Posterior vena cava (tissue), 2 donors: ENCODE measurements at regions not wholly inside any gene's neighbourhood (a gene's known extent, or its start where the extent isn't known, plus 50 kb on each side); places are given as distances from the start of the nearest gene placed in this dataset.

ENCODE experiments used
- DNase-seq: peaks from one replicate; pipeline ENCODE4 v3.0.0-alpha.2; 2020; ENCODE audit warnings: low spot score
- intact Hi-C, 2 donors: fragments of 100-400 bp; cut with DNase I; formaldehyde crosslinking; loops; one replicate each; pipeline versions ENCODE4 v1.14.1 to v1.14.2; 2022 to 2023
- donor health status: DM: yes; HTN: yes; CAD: no.
- donor health status: DM: yes; HTN: yes; CAD: no.

GRCh38 chr5:99945478-99946442 lies 589.4 kb upstream of the FAM174A start:
- no peak for DNase-seq
- intact Hi-C loops = no loop called here

DNA sequence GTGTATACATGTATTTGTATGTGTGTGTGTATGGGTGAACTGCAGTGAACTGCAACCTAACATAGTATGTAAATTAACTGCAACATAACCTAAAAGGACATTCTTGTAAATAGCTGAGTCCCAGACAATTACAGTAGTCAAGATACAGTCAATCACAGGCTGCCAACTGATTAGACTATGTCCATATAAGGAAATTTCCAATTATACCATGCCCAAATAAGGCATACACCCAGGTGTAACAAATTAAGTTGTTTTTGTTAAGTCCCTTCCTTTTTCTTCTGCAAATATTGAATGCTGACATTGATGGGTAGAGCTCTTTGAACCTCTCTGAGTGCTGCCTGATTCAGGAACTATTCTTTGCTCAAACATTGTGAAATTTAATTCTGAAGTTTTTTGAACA lies 594.6 kb upstream of the FAM174A start:
- DNase-seq = no peak
- intact Hi-C loops = no loop called here

GRCh38 chr5:99936911-99937310 lies 598.3 kb upstream of the FAM174A start:
- intact Hi-C loops = no loop called here

GRCh38 chr5:99929806-99930135 lies 605.4 kb upstream of the FAM174A start:
- no peak for DNase-seq
- intact Hi-C loops = loop anchor here in 1 of 2 donors (5.0 kb wide), 1 partner anchor 662 kb away; no protein-coding TSS in a partner anchor

More at GRCh38 chr5:99936911-99937310, 598.3 kb upstream of the FAM174A start:
- no peak for DNase-seq

DNA sequence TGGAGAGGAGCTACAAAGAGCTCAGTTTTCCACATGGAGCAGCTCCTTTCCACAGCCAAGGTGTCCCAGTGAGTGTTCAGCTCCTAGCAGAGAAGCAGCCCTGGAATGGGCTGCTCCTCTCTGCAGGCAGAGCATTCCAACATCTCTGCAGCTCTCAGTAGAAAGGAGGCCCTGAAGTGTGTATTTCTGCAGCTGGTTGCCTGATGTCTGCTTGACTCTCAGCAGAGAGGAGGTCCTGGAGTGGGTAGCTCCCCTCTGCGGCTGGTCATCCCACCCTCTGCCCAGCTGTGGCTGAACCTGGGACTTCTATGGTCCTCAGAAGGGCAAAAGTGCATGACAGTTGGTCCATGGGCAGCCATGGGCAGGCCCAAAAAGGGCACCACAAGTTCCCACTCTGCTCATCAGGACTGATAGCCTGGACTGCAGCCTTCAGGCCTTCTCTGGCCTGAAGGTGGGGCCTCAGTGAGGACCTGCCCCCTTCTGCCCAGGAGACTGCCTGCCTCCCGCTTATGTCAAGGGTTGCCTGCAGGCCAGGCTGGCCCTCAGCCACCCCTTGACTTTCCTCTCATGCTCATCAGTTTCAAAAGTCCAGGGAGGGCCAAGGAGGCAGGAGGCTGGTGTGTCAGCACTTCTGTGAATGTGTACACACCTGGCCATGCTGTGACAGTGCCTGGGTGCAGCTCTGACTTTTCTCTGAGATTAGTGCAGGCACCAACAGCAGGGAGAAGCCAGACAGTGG lies 605.9 kb upstream of the FAM174A start:
- no peak for DNase-seq
- intact Hi-C loops = loop anchor here in 1 of 2 donors (5.0 kb wide), 1 partner anchor 662 kb away; no protein-coding TSS in a partner anchor

DNA sequence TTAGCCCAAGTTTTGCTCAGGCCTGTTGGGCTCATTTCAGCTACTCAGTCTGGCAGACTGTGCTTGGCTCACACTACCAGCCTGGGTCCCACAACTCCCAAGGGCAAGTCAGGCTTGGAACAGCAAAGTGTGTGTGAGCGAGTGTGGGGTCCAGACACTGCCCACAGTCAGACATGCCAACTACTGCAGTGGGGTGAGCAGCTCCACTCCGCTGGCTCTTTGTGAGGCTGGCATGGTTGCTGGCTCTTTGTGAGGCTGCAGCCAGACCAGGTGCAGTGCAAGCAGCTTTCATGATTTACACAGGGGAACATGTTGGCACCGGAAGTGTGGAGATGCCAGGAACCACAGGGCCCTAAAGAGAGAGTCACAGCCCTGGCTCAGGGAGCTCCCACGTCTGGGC lies 606.7 kb upstream of the FAM174A start:
- no peak for DNase-seq
- intact Hi-C loops = loop anchor here in 1 of 2 donors (5.0 kb wide), 1 partner anchor 661 kb away; no protein-coding TSS in a partner anchor

GRCh38 chr5:99926463-99926862 lies 608.7 kb upstream of the FAM174A start:
- intact Hi-C loops = loop anchor here in 1 of 2 donors (5.0 kb wide), 1 partner anchor 659 kb away; no protein-coding TSS in a partner anchor

GRCh38 chr5:99922386-99922785 lies 612.8 kb upstream of the FAM174A start:
- no peak for DNase-seq
- intact Hi-C loops = no loop called here

More at GRCh38 chr5:99926463-99926862, 608.7 kb upstream of the FAM174A start:
- DNase-seq = no peak

DNA sequence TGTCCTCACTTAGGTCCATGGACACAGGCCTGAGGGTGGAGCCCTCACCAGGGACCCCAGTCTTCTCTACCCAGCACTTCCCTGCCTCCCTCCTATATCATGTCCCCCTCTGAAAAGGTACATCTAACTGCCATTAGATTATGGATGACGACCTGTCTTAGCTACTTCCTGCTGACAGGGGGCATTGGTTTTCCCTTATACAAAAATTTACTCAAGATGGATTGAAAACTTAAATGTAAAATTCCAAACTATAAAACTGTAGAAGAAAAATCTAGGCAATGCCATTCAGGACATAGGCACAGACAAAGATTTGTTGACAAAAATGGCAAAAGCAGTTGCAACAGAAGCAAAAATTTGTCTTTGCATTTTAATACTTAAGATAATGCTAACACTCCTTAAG lies 623.2 kb upstream of the FAM174A start:
- intact Hi-C loops = no loop called here
- DNase-seq = no peak

DNA sequence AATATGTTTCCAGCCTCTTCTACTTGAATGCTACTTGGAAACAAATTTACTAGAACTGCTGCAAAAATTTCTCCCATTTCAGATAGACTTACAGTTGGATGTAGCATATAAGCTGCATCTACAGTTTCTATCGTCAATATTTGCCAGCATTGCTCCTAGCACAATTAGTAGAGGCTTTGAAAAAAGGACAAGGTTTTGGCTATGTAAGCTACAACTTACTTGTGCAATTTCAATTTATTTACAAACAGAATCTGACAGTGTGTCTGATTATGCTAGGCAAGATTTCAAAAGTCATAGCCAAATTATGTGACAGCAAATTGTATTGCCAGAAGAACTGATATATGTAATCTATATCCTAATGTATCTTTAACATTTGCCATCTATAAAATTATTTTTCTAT lies 628.4 kb upstream of the FAM174A start:
- intact Hi-C loops = no loop called here
- DNase-seq = no peak

DNA sequence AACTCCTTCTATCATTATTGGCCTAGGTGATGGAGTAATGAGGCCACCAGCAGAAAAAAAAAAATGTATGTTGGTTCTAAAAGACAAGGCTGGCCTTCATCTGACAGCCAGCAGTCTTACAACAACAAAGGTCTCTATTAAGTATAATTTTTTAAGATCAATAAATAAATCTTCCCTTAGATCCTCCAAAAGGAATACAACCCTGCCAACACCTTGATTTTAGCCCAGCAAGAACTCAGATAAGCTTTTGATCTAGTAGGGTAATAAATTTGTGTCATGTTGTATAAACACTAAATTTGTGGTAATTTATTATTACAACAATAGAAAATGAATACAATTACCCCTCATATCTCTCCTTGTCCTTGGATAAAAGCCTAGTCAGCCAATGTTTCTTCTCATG lies 633.2 kb upstream of the FAM174A start:
- intact Hi-C loops = no loop called here

GRCh38 chr5:99900302-99900852 lies 634.8 kb upstream of the FAM174A start:
- intact Hi-C loops = no loop called here
- DNase-seq = no peak

More for the DNA sequence above, 633.2 kb upstream of the FAM174A start:
- DNase-seq = no peak

GRCh38 chr5:99879791-99880511 lies 655.2 kb upstream of the FAM174A start:
- no peak for DNase-seq
- intact Hi-C loops = no loop called here

GRCh38 chr5:99878830-99879229 lies 656.3 kb upstream of the FAM174A start:
- DNase-seq = no peak
- intact Hi-C loops = no loop called here

DNA sequence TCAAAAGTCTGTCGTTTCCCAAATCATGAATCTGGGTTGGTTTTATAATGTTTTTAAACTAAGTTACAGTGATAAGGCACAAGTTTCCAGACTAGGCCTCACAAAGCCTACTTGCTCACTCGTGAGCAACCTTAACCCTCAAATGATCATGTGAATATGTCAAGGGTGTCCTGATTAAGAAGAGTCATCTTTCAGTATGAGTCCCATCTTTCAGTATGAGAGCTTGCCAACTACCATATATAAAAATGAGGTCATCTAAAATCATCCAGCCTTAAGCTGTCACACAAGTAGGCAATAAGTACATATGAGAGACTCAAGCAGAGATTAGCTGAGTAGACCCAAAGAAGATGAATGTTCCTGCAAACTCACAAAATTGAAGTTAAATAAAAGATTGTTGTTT lies 668.4 kb upstream of the FAM174A start:
- intact Hi-C loops = no loop called here
- no peak for DNase-seq

GRCh38 chr5:99865159-99865558 lies 670.0 kb upstream of the FAM174A start:
- intact Hi-C loops = no loop called here
- no peak for DNase-seq

GRCh38 chr5:99835791-99836190 lies 699.4 kb upstream of the FAM174A start:
- intact Hi-C loops = no loop called here
- no peak for DNase-seq

DNA sequence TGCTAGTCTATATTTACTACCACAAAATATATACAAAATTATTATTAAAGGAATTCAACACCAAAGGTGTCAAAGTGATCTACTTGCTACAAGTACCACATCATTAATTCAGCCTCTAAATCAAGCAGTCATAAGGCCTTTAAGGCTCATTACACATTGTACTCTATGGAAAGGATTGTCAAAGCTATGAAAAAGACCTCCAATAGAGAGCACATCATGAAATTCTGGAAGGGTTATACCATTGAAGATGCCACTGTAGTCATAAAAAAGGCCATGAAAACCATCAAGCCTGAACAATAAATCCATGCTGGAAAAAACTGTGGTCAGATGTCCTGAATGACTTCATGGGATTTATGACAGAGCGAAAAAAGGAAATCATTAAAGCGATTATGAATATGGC lies 708.0 kb upstream of the FAM174A start:
- intact Hi-C loops = no loop called here
- DNase-seq = no peak

DNA sequence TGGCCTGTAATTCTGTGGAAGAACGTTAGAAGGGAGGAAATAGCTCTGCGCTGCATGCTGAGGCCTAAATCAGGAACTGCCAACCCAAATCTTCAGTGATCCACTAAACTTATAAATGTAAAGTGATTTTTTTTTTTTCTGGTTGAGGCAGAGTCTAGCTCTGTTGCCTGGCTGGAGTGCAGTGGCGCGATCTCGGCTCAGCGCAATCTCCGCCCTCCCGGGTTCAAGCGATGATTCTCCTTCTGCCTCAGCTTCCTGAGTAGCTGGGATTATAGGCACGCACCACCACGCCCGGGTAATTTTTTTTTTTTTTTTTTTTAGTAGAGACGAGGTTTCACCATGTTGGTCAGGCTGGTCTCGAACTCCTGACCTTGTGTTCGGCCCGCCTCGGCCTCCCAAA lies 717.4 kb upstream of the FAM174A start:
- intact Hi-C loops = no loop called here

More for the DNA sequence above, 717.4 kb upstream of the FAM174A start:
- no peak for DNase-seq
